IMR-90 (cell line): ENCODE measurements at regions not wholly inside any gene's neighbourhood (a gene's known extent, or its start where the extent isn't known, plus 50 kb on each side); places are given as distances from the start of the nearest gene placed in this dataset.

ENCODE experiments used
- ATAC-seq: fragments of 200-7000 bp; cut with Tn5 transposase; 2 replicates; pipeline ENCODE4 v1.9.1; 2020; ENCODE audit warnings: low read depth, mild to moderate bottlenecking, moderate library complexity
- BruUV-seq: library from RNA; stranded (reverse); fragments of 400-500 nt; replicated peaks from 2 replicates; lab custom pipeline; 2021; lab: Mats Ljungman, UMichigan
- CTCF ChIA-PET: fragments of 300-600 bp; formaldehyde crosslinking; extraction: SDS; loops from one replicate; lab custom pipeline; 2021; ENCODE audit warnings: antibody characterized with exemption; lab: Yijun Ruan, JAX
- POLR2A ChIA-PET: fragments of 300-600 bp; sonication (Branson Sonifier 250); formaldehyde crosslinking; loops from one replicate; lab custom pipeline; 2022; ENCODE audit warnings: antibody characterized with exemption; ENCODE audit not compliant: unreplicated experiment; lab: Charles Lee
- DNase-seq: peaks from one replicate; pipeline ENCODE4 v3.0.0; 2013
- H2AFZ ChIP-seq: replicated peaks from 2 replicates; pipeline ENCODE3; 2013; ENCODE audit warnings: low read length, mild to moderate bottlenecking; ENCODE audit not compliant: poor library complexity
- H2AK5ac ChIP-seq: 2 replicates; pipeline ENCODE4 v1.6.1; 2013; ENCODE audit warnings: low read depth, low read length, inconsistent platforms
- H2AK9ac ChIP-seq: replicated peaks from 2 replicates; pipeline ENCODE3; 2013; ENCODE audit warnings: mild to moderate bottlenecking, low read depth, low read length, moderate library complexity; ENCODE audit not compliant: poor library complexity
- H2BK120ac ChIP-seq: 2 replicates; pipeline ENCODE4 v1.6.1; 2013; ENCODE audit warnings: low read depth, low read length, inconsistent platforms
- H2BK15ac ChIP-seq: 3 replicates; pipeline ENCODE4 v1.6.1; 2013; ENCODE audit warnings: low read depth, low read length, inconsistent platforms
- H2BK20ac ChIP-seq: 2 replicates; pipeline ENCODE4 v1.6.1; 2013; ENCODE audit warnings: low read depth, mild to moderate bottlenecking, inconsistent platforms, low read length, moderate library complexity
- H2BK5ac ChIP-seq: 2 replicates; pipeline ENCODE4 v1.6.1; 2013; ENCODE audit warnings: mild to moderate bottlenecking, low read depth, low read length, inconsistent platforms; ENCODE audit not compliant: poor library complexity, severe bottlenecking
- H3K14ac ChIP-seq: replicated peaks from 2 replicates; pipeline ENCODE4 v1.6.1; 2013; ENCODE audit warnings: low read depth, low read length, inconsistent platforms
- H3K18ac ChIP-seq: 2 replicates; pipeline ENCODE4 v1.6.1; 2013; ENCODE audit warnings: low read depth, low read length, control low read depth
- H3K23ac ChIP-seq: 2 replicates; pipeline ENCODE4 v1.6.1; 2013; ENCODE audit warnings: low read depth, low read length, inconsistent platforms
- H3K27ac ChIP-seq: 2 replicates; pipeline ENCODE4 v1.5.1; 2013; ENCODE audit warnings: mild to moderate bottlenecking, control low read depth, low read length; ENCODE audit not compliant: insufficient read depth
- H3K27me3 ChIP-seq: 2 replicates; pipeline ENCODE4 v1.6.1; 2013; ENCODE audit warnings: low read length; ENCODE audit not compliant: control insufficient read depth, insufficient read depth
- H3K36me3 ChIP-seq: 2 replicates; pipeline ENCODE4 v1.6.1; 2013; ENCODE audit warnings: low read length, mixed read lengths; ENCODE audit not compliant: control insufficient read depth, insufficient read depth
- H3K4ac ChIP-seq: 2 replicates; pipeline ENCODE4 v1.6.1; 2013; ENCODE audit warnings: low read depth, low read length, inconsistent platforms
- H3K4me1 ChIP-seq: 2 replicates; pipeline ENCODE4 v1.6.1; 2013; ENCODE audit warnings: low read length, mixed read lengths; ENCODE audit not compliant: control insufficient read depth, insufficient read depth
- H3K4me2 ChIP-seq: 2 replicates; pipeline ENCODE4 v1.6.1; 2013; ENCODE audit warnings: low read depth, mild to moderate bottlenecking, control low read depth, low read length, moderate library complexity
- H3K4me3 ChIP-seq: 2 replicates; pipeline ENCODE4 v1.5.1; 2013; ENCODE audit warnings: low read depth, mild to moderate bottlenecking, control low read depth, low read length, moderate library complexity; ENCODE audit not compliant: insufficient read depth
- H3K56ac ChIP-seq: 2 replicates; pipeline ENCODE4 v1.6.1; 2013; ENCODE audit warnings: low read length, inconsistent platforms; ENCODE audit not compliant: insufficient read depth; ENCODE audit errors: extremely low read depth
- H3K79me1 ChIP-seq, 2 experiments: 2 replicates each; pipeline ENCODE4 v1.6.1; 2013; ENCODE audit warnings: low read length in 2 of 2, inconsistent platforms in 1 of 2, low read depth in 1 of 2
- H3K9ac ChIP-seq: 2 replicates; pipeline ENCODE4 v1.6.1; 2013; ENCODE audit warnings: low read depth, low read length, control low read depth
- H3K9me1 ChIP-seq: 2 replicates; pipeline ENCODE4 v1.6.1; 2013; ENCODE audit warnings: low read length, inconsistent platforms; ENCODE audit not compliant: insufficient read depth
- H3K9me3 ChIP-seq: 2 replicates; pipeline ENCODE4 v1.6.1; 2013; ENCODE audit warnings: low read length; ENCODE audit not compliant: control insufficient read depth, insufficient read depth
- H4K20me1 ChIP-seq: 2 replicates; pipeline ENCODE4 v1.6.1; 2013; ENCODE audit warnings: low read length, inconsistent platforms; ENCODE audit not compliant: insufficient read depth
- H4K5ac ChIP-seq: 2 replicates; pipeline ENCODE4 v1.6.1; 2013; ENCODE audit warnings: mild to moderate bottlenecking, low read depth, low read length, control low read depth
- H4K8ac ChIP-seq, 2 experiments: 2 replicates each; pipeline ENCODE4 v1.6.1; 2013; ENCODE audit warnings: low read depth in 2 of 2, low read length in 2 of 2, control low read depth in 1 of 2, inconsistent platforms in 1 of 2
- H4K91ac ChIP-seq: 2 replicates; pipeline ENCODE4 v1.6.1; 2013; ENCODE audit warnings: low read depth, low read length, inconsistent platforms; ENCODE audit not compliant: insufficient read depth
- BHLHE40 ChIP-seq: fragments of 150-350 bp; IDR thresholded peaks from 2 replicates; pipeline ENCODE4 v1.6.1; 2016; ENCODE audit warnings: mild to moderate bottlenecking, low read depth, low read length
- CEBPB ChIP-seq: IDR thresholded peaks from 2 replicates; pipeline ENCODE4 v1.6.1; 2012; ENCODE audit warnings: low read depth, low read length, improper control_type of control experiment
- CHD1 ChIP-seq: IDR thresholded peaks from 2 replicates; pipeline ENCODE4 v1.6.1; 2012; ENCODE audit warnings: low read depth, low read length, improper control_type of control experiment
- FOS ChIP-seq: fragments of 150-350 bp; IDR thresholded peaks from 2 replicates; pipeline ENCODE4 v1.6.1; 2016; ENCODE audit warnings: low read depth, low read length
- MAFK ChIP-seq: IDR thresholded peaks from 2 replicates; pipeline ENCODE4 v1.6.1; 2012; ENCODE audit warnings: low read depth, low read length, improper control_type of control experiment
- MAZ ChIP-seq: IDR thresholded peaks from 2 replicates; pipeline ENCODE4 v1.6.1; 2012; ENCODE audit warnings: low read depth, mild to moderate bottlenecking, low read length, improper control_type of control experiment, moderate library complexity, borderline replicate concordance
- MXI1 ChIP-seq: IDR thresholded peaks from 2 replicates; pipeline ENCODE4 v1.6.1; 2012; ENCODE audit warnings: low read depth, mild to moderate bottlenecking, low read length, moderate library complexity, borderline replicate concordance
- NFE2L2 ChIP-seq: fragments of 150-350 bp; IDR thresholded peaks from 2 replicates; pipeline ENCODE4 v1.6.1; 2016; ENCODE audit warnings: low read depth, mild to moderate bottlenecking, low read length
- POLR2A ChIP-seq: IDR thresholded peaks from 2 replicates; pipeline ENCODE4 v1.6.1; 2012; ENCODE audit warnings: mild to moderate bottlenecking, low read depth, low read length
- RAD21 ChIP-seq: IDR thresholded peaks from 2 replicates; pipeline ENCODE4 v1.6.1; 2012; ENCODE audit warnings: low read length, improper control_type of control experiment
- RCOR1 ChIP-seq: IDR thresholded peaks from 2 replicates; pipeline ENCODE4 v1.6.1; 2012; ENCODE audit warnings: mild to moderate bottlenecking, low read length, improper control_type of control experiment; ENCODE audit not compliant: insufficient replicate concordance
- RFX5 ChIP-seq: IDR thresholded peaks from 2 replicates; pipeline ENCODE4 v1.8.0; 2012; ENCODE audit warnings: low read depth, mild to moderate bottlenecking, low read length, moderate library complexity
- SMC3 ChIP-seq: fragments of 150-350 bp; IDR thresholded peaks from 2 replicates; pipeline ENCODE4 v1.6.1; 2016; ENCODE audit warnings: low read depth, mild to moderate bottlenecking, antibody characterized with exemption, low read length, moderate library complexity
- WGBS, 2 experiments: methylation state at CpG; one replicate each; pipeline versions ENCODE4 v1.1.5 to v1.1.7; 2013; ENCODE audit warnings: missing lambda C conversion rate in 2 of 2; ENCODE audit not compliant: insufficient read length in 1 of 2; ENCODE audit errors: extremely low coverage in 2 of 2; 5-methylcytosine and 5-hydroxymethylcytosine counted together
- dilution Hi-C: fragments of 300-500 bp; cut with HindIII; formaldehyde crosslinking; loops from one replicate; pipeline ENCODE4 v1.14.3; 2018; ENCODE audit warnings: low sequenced_read_pairs; ENCODE audit not compliant: unreplicated experiment
- in situ Hi-C: fragments of 300-500 bp; cut with MboI; formaldehyde crosslinking; loops from 3 replicates; pipeline ENCODE4 v1.14.3; 2019; ENCODE audit warnings: low sequenced_read_pairs, inconsistent platforms, mixed read lengths
- intact Hi-C: fragments of 100-400 bp; cut with micrococcal nuclease; formaldehyde crosslinking; loops from 2 replicates; pipeline ENCODE4 v1.10.0; 2022
- TF ChIP-seq, protein P1 (sequence below): fragments of 150-350 bp; IDR thresholded peaks from 2 replicates; pipeline ENCODE4 v1.6.1; 2016; ENCODE audit warnings: low read depth, mild to moderate bottlenecking, low read length, moderate library complexity, borderline replicate concordance
- TF ChIP-seq, protein P2 (sequence below): fragments of 150-350 bp; IDR thresholded peaks from 2 replicates; pipeline ENCODE4 v1.6.1; 2017; ENCODE audit warnings: mild to moderate bottlenecking, antibody characterized with exemption, low read length, low read depth
- TF ChIP-seq, protein P3 (sequence below): conservative IDR thresholded peaks from 2 replicates; pipeline ENCODE4 v1.5.1; 2012; ENCODE audit warnings: mild to moderate bottlenecking, low read depth, low read length, improper control_type of control experiment

DNA sequence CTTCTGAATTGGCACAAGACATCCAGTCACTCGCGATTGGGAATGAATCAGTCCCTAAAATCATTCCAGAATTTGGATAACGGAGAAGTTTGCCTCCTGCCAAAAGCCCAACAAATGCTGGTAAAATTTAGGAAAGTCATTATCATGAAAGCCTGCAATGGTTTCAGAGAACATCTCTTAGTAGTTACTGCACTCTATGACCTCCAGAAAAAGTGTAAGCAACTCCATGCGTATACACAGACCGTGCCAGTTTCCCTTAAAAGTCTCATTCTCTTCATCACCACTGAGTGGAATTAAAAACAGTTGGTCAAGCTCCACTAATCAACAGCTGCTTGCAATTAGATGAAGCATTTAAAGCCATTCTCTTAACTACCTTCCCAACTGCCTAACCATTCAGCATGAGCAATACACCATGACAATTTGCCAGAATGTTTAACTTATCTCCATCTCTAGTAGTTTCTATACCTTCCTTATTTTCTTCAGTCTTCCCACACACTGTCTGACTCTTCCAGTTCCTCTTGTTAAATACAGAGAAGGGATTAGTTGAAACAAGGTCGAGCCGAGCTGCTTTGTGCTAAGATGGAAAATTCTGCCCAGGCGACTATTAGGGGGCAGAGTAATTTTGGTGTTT, 183.6 kb upstream of the PRDM1 start:
- Histone ChIP-seq H3K4me3 (no peak overlapping the region), H3K9ac (no peak overlapping the region), H2AK9ac (no peak overlapping the region), H2BK120ac (peak overlapping the region; percentile 14; the same call in 1 of the 2 replicates), H3K14ac (no peak overlapping the region), H3K36me3 (no peaks in the 10 kb centered on the region), H3K9me1 (peaks cover 9% of the 10 kb centered on the region), H2BK20ac (no peak overlapping the region; the same call in 1 of the 2 replicates), H2BK5ac (no peak overlapping the region), H3K18ac (no peak overlapping the region; the same call in 1 of the 2 replicates), H3K27me3 (no peaks in the 10 kb centered on the region), H2AFZ (no peak overlapping the region), H3K4me1 (peaks cover 14% of the 10 kb centered on the region), H2AK5ac (no peak overlapping the region), H4K8ac (no peak overlapping the region), H2BK15ac (0 out of 3 replicates have a peak overlapping the region, but pooled peaks have one; percentile 19), H3K23ac (no peak overlapping the region), H4K5ac (no peak overlapping the region), H3K27ac (no peak overlapping the region), H3K56ac (no peak overlapping the region), H3K79me1 (no peaks in the 10 kb centered on the region), H3K4ac (no peak overlapping the region), H3K4me2 (no peak overlapping the region), H4K20me1 (no peaks in the 10 kb centered on the region), H4K91ac (no peak overlapping the region), H3K9me3 (no peaks in the 10 kb centered on the region)
- intact Hi-C loops, result no loop called here
- ChIA-PET CTCF (no interaction called here), POLR2A (no interaction called here)
- TF ChIP-seq MAZ, result no peak
- TF ChIP-seq, protein P1, sequence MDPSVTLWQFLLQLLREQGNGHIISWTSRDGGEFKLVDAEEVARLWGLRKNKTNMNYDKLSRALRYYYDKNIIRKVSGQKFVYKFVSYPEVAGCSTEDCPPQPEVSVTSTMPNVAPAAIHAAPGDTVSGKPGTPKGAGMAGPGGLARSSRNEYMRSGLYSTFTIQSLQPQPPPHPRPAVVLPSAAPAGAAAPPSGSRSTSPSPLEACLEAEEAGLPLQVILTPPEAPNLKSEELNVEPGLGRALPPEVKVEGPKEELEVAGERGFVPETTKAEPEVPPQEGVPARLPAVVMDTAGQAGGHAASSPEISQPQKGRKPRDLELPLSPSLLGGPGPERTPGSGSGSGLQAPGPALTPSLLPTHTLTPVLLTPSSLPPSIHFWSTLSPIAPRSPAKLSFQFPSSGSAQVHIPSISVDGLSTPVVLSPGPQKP, result no peak
- TF ChIP-seq MXI1, result no peak
- TF ChIP-seq NFE2L2, result no peak
- TF ChIP-seq, protein P2, sequence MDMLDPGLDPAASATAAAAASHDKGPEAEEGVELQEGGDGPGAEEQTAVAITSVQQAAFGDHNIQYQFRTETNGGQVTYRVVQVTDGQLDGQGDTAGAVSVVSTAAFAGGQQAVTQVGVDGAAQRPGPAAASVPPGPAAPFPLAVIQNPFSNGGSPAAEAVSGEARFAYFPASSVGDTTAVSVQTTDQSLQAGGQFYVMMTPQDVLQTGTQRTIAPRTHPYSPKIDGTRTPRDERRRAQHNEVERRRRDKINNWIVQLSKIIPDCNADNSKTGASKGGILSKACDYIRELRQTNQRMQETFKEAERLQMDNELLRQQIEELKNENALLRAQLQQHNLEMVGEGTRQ, result no peak
- no peak for TF ChIP-seq POLR2A
- no peak for TF ChIP-seq MAFK
- no peak for TF ChIP-seq RCOR1
- TF ChIP-seq RAD21, result no peak
- TF ChIP-seq CHD1, result no peak
- no peak for TF ChIP-seq SMC3
- TF ChIP-seq, protein P3, sequence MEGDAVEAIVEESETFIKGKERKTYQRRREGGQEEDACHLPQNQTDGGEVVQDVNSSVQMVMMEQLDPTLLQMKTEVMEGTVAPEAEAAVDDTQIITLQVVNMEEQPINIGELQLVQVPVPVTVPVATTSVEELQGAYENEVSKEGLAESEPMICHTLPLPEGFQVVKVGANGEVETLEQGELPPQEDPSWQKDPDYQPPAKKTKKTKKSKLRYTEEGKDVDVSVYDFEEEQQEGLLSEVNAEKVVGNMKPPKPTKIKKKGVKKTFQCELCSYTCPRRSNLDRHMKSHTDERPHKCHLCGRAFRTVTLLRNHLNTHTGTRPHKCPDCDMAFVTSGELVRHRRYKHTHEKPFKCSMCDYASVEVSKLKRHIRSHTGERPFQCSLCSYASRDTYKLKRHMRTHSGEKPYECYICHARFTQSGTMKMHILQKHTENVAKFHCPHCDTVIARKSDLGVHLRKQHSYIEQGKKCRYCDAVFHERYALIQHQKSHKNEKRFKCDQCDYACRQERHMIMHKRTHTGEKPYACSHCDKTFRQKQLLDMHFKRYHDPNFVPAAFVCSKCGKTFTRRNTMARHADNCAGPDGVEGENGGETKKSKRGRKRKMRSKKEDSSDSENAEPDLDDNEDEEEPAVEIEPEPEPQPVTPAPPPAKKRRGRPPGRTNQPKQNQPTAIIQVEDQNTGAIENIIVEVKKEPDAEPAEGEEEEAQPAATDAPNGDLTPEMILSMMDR, result no peak
- TF ChIP-seq BHLHE40, result no peak
- TF ChIP-seq RFX5, result no peak
- no peak for TF ChIP-seq CEBPB
- TF ChIP-seq FOS, result no peak
- dilution Hi-C loops, result no loop called here
- ATAC-seq, result no peak
- DNase-seq, result peak; percentile 36
- no TSS peak for BruUV-seq
- in situ Hi-C loops, result no loop called here
- 60% methylated on average over 2 of the region's 8 CpGs; no CpG with 5 or more reads in 1 of the 2 experiments for WGBS, 2 experiments
